ENCODE measurements at regions not wholly inside any gene's neighbourhood (a gene's known extent, or its start where the extent isn't known, plus 50 kb on each side); places are given as distances from the start of the nearest gene placed in this dataset.

DNA sequence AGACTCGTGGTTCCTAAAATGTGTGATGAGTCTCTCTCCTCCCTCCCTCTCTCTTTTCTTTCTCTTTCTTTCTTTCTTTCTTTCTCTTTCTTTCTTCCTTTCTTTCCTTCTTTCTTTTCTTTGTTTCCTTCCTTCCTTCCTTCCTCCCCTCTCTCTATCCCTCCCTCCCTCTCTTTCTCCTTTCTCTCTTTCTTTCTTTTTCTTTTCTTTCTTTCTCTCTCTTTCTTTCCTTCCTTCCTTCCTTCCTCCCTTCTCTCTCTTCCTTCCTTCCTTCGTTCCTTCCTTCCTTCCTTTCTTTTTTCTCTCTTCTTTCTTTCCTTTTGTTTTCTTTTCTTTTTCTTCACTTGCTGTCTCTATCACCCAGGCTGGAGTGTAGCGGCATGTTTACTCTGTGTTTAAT, 290.8 kb downstream of the NFKBIZ start:
- ChIA-PET RAD21 (ENCODE audit: unreplicated experiment) (no interaction called here), POLR2A (interaction anchor here (0.5 kb wide), 1 partner anchor 61 kb away, joined by 3 read pairs; no protein-coding TSS in a partner anchor), SMC1A (ENCODE audit: uncharacterized antibody, unreplicated experiment) (interaction anchor here (1.7 kb wide), 1 partner anchor 20 kb away, joined by 4 read pairs; no protein-coding TSS in a partner anchor), CTCF (interaction anchor here (0.9 kb wide), 1 partner anchor 89 kb away, joined by 3 read pairs; no protein-coding TSS in a partner anchor)
- Histone ChIP-seq H3K4me1 (ENCODE audit: control insufficient read depth, insufficient read depth, low read length) (no peaks in the 10 kb centered on the region), H3K4me3 (no peak overlapping the region), H3K9ac (ENCODE audit: control insufficient read depth, insufficient read depth, low read length) (no peak overlapping the region), H3K4me2 (ENCODE audit: control insufficient read depth, insufficient read depth) (no peak overlapping the region), H3K27me3 (replicated peaks in 1 of 2; ENCODE audit: control insufficient read depth in 2 of 2, insufficient read depth in 2 of 2, low read length in 1 of 2) (no peaks in the 10 kb centered on the region; a peak in 1 of 4 replicates), H2AFZ (ENCODE audit: control insufficient read depth, low read depth, low read length) (no peak overlapping the region), H3K27ac (ENCODE audit: control insufficient read depth, insufficient read depth) (no peak overlapping the region), H3K9me3 (replicated peaks; ENCODE audit: control insufficient read depth, insufficient read depth, low read length) (no peaks in the 10 kb centered on the region), H3K36me3 (ENCODE audit: control insufficient read depth in 2 of 2, insufficient read depth in 2 of 2, low read length in 1 of 2) (no peaks in the 10 kb centered on the region), H3K79me2 (ENCODE audit: control insufficient read depth, insufficient read depth, low read length) (no peaks in the 10 kb centered on the region), H4K20me1 (ENCODE audit: control insufficient read depth, insufficient read depth) (no peaks in the 10 kb centered on the region)
- DNase-seq (ENCODE audit: low read depth, low spot score) (no peak), FAIRE-seq (no peak), ATAC-seq (no peak)
- WGBS (ENCODE audit: insufficient coverage, insufficient replicate concordance, low lambda C conversion rate, missing lambda C conversion rate) = 35% methylated on average over 3 of the region's 3 CpGs
- in situ Hi-C loops (cut with MboI) (no loop called here), intact Hi-C loops (cut with micrococcal nuclease; ENCODE audit: unreplicated experiment) (no loop called here)
- BruUV-seq (replicated peaks) = no TSS peak
- TF ChIP-seq RAD21 (IDR thresholded peaks at IDR 0.05; ENCODE audit: insufficient read depth, low read depth, low read length) (no peak), ZBED1 (IDR thresholded peaks at IDR 0.05; ENCODE audit: borderline replicate concordance) (no peak), NFYA (IDR thresholded peaks at IDR 0.05; ENCODE audit: borderline replicate concordance, low read depth, low read length) (no peak), TCF7 (IDR thresholded peaks at IDR 0.05; ENCODE audit: borderline replicate concordance) (no peak), CREB1 (IDR thresholded peaks at IDR 0.05; ENCODE audit: low read depth) (no peak), SREBF2 (IDR thresholded peaks at IDR 0.05; ENCODE audit: low read length) (no peak), FOXK2 (IDR thresholded peaks at IDR 0.05) (no peak), CREM (IDR thresholded peaks at IDR 0.05; ENCODE audit: low read depth) (no peak), EP300 (IDR thresholded peaks at IDR 0.05; ENCODE audit: borderline replicate concordance in 1 of 2, control insufficient read depth in 1 of 2, low read depth in 2 of 2, low read length in 2 of 2) (no peak), RFX5 (IDR thresholded peaks at IDR 0.05; ENCODE audit: low read depth, low read length) (no peak), EZH2 (IDR thresholded peaks at IDR 0.05; ENCODE audit: borderline replicate concordance, control insufficient read depth, low read depth, low read length) (no peak), HDAC2 (IDR thresholded peaks at IDR 0.05) (no peak), CBX3 (IDR thresholded peaks at IDR 0.05; ENCODE audit: borderline replicate concordance, low read depth) (no peak)
- TF ChIP-seq, protein P1, sequence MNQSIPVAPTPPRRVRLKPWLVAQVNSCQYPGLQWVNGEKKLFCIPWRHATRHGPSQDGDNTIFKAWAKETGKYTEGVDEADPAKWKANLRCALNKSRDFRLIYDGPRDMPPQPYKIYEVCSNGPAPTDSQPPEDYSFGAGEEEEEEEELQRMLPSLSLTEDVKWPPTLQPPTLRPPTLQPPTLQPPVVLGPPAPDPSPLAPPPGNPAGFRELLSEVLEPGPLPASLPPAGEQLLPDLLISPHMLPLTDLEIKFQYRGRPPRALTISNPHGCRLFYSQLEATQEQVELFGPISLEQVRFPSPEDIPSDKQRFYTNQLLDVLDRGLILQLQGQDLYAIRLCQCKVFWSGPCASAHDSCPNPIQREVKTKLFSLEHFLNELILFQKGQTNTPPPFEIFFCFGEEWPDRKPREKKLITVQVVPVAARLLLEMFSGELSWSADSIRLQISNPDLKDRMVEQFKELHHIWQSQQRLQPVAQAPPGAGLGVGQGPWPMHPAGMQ (IDR thresholded peaks at IDR 0.05; ENCODE audit: borderline replicate concordance) = no peak
- TF ChIP-seq, protein P2, sequence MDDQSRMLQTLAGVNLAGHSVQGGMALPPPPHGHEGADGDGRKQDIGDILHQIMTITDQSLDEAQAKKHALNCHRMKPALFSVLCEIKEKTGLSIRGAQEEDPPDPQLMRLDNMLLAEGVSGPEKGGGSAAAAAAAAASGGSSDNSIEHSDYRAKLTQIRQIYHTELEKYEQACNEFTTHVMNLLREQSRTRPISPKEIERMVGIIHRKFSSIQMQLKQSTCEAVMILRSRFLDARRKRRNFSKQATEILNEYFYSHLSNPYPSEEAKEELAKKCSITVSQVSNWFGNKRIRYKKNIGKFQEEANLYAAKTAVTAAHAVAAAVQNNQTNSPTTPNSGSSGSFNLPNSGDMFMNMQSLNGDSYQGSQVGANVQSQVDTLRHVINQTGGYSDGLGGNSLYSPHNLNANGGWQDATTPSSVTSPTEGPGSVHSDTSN (IDR thresholded peaks at IDR 0.05; ENCODE audit: insufficient replicate concordance, low read depth, low read length) = no peak
- TF ChIP-seq, protein P3, sequence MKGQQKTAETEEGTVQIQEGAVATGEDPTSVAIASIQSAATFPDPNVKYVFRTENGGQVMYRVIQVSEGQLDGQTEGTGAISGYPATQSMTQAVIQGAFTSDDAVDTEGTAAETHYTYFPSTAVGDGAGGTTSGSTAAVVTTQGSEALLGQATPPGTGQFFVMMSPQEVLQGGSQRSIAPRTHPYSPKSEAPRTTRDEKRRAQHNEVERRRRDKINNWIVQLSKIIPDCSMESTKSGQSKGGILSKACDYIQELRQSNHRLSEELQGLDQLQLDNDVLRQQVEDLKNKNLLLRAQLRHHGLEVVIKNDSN (IDR thresholded peaks at IDR 0.05; ENCODE audit: borderline replicate concordance, extremely low read length, insufficient read depth, low read depth, low read length) = no peak
